Right kidney (tissue), 1 donor: ENCODE measurements at regions not wholly inside any gene's neighbourhood (a gene's known extent, or its start where the extent isn't known, plus 50 kb on each side); places are given as distances from the start of the nearest gene placed in this dataset.
"Not testable (repeated sequence)": the region's sequence is repeated elsewhere in the genome, so short reads cannot be mapped to it uniquely, and the experiment has no call there.

Experiments used
- DNase-seq: peaks from one replicate; pipeline ENCODE4 v3.0.0-alpha.2; 2016

- no peak for DNase-seq
These were observed 65.2 kb downstream of the DMRT2 start for GRCh38 chr9:1115370-1115769.

GRCh38 chr9:1117439-1117838 lies 67.3 kb downstream of the DMRT2 start:
- no peak for DNase-seq

- no peak for DNase-seq
These were observed 70.5 kb downstream of the DMRT2 start for GRCh38 chr9:1120500-1121165.

GRCh38 chr9:1125741-1126140 lies 75.6 kb downstream of the DMRT2 start:
- no peak for DNase-seq

GRCh38 chr9:1128046-1128445 lies 77.9 kb downstream of the DMRT2 start:
- DNase-seq: no peak

GRCh38 chr9:1129382-1129781 lies 79.2 kb downstream of the DMRT2 start:
- no peak for DNase-seq

- DNase-seq: no peak
These were observed 89.9 kb downstream of the DMRT2 start for GRCh38 chr9:1140057-1140456.

- DNase-seq: no peak
These were observed 101.5 kb downstream of the DMRT2 start for GRCh38 chr9:1151691-1152090.

GRCh38 chr9:1152171-1152570 lies 102.0 kb downstream of the DMRT2 start:
- DNase-seq: no peak

- no peak for DNase-seq
These were observed 104.6 kb downstream of the DMRT2 start for GRCh38 chr9:1154739-1155138.

- no peak for DNase-seq
These were observed 105.4 kb downstream of the DMRT2 start for GRCh38 chr9:1155602-1156001.

GRCh38 chr9:1156794-1157550 lies 106.8 kb downstream of the DMRT2 start:
- no peak for DNase-seq

- no peak for DNase-seq
These were observed 107.7 kb downstream of the DMRT2 start for GRCh38 chr9:1157836-1158235.

GRCh38 chr9:1170918-1171317 lies 120.8 kb downstream of the DMRT2 start:
- DNase-seq: no peak

GRCh38 chr9:1171546-1171945 lies 121.4 kb downstream of the DMRT2 start:
- no peak for DNase-seq

GRCh38 chr9:1173211-1173610 lies 123.1 kb downstream of the DMRT2 start:
- peak; percentile 5 for DNase-seq

- DNase-seq: no peak
These were observed 123.8 kb downstream of the DMRT2 start for GRCh38 chr9:1173993-1174392.

GRCh38 chr9:1179366-1179765 lies 129.2 kb downstream of the DMRT2 start:
- DNase-seq: no peak

- no peak for DNase-seq
These were observed 134.0 kb downstream of the DMRT2 start for GRCh38 chr9:1184146-1184545.

GRCh38 chr9:1187137-1187536 lies 137.0 kb downstream of the DMRT2 start:
- not testable (repeated sequence) for DNase-seq

- DNase-seq: not testable (repeated sequence)
These were observed 145.5 kb downstream of the DMRT2 start for GRCh38 chr9:1195636-1196035.

- no peak for DNase-seq
These were observed 147.9 kb downstream of the DMRT2 start for GRCh38 chr9:1198085-1198484.

GRCh38 chr9:1200847-1201251 lies 150.7 kb downstream of the DMRT2 start:
- no peak for DNase-seq

- no peak for DNase-seq
These were observed 151.1 kb downstream of the DMRT2 start for GRCh38 chr9:1201262-1201661.
